ENCODE measurements at regions not wholly inside any gene's neighbourhood (a gene's known extent, or its start where the extent isn't known, plus 50 kb on each side); places are given as distances from the start of the nearest gene placed in this dataset.

GRCh38 chr1:58159434-58159830, 387.1 kb downstream of the OMA1 start:
- DNase-seq: no peak
- no peaks in the 10 kb centered on the region for H3K4me1 ChIP-seq (ENCODE audit: insufficient read depth, low read length)
- no peak overlapping the region for H2AFZ ChIP-seq (ENCODE audit: low read depth, low read length)
- no peak for ATAC-seq (ENCODE audit: insufficient read depth, low read depth)
- H4K20me1 ChIP-seq (ENCODE audit: insufficient read depth, low read length): no peaks in the 10 kb centered on the region
- no peak overlapping the region for H3K9ac ChIP-seq (ENCODE audit: low read depth, low read length)
- no peaks in the 10 kb centered on the region for H3K79me2 ChIP-seq (ENCODE audit: insufficient read depth, low read length)
- H3K4me2 ChIP-seq (ENCODE audit: insufficient read depth, low read length): no peak overlapping the region
- H3K9me3 ChIP-seq (ENCODE audit: insufficient read depth, low read length, severe bottlenecking): no peaks in the 10 kb centered on the region
- no peak overlapping the region for H3K4me3 ChIP-seq (ENCODE audit: low read depth in 1 of 2, low read length in 2 of 2)
- peaks cover 5% of the 10 kb centered on the region for H3K27me3 ChIP-seq (ENCODE audit: insufficient read depth, low read length, poor library complexity)
- TF ChIP-seq CTCF (IDR thresholded peaks at IDR 0.05; ENCODE audit: borderline replicate concordance, extremely low read depth, low read length, poor library complexity, severe bottlenecking): no peak
- TF ChIP-seq EZH2 (IDR thresholded peaks at IDR 0.05; ENCODE audit: borderline replicate concordance, low read depth, low read length, severe bottlenecking): no peak
- H3K36me3 ChIP-seq (ENCODE audit: insufficient read depth, low read length): no peaks in the 10 kb centered on the region
- no peak overlapping the region for H3K27ac ChIP-seq (ENCODE audit: low read length)

GRCh38 chr1:58158506-58159433, 387.8 kb downstream of the OMA1 start:
- Histone ChIP-seq H3K9ac (ENCODE audit: low read depth, low read length) (no peak overlapping the region), H3K4me3 (ENCODE audit: low read depth in 1 of 2, low read length in 2 of 2) (no peak overlapping the region), H3K4me2 (ENCODE audit: insufficient read depth, low read length) (no peak overlapping the region), H3K36me3 (ENCODE audit: insufficient read depth, low read length) (no peaks in the 10 kb centered on the region), H4K20me1 (ENCODE audit: insufficient read depth, low read length) (no peaks in the 10 kb centered on the region), H2AFZ (ENCODE audit: low read depth, low read length) (no peak overlapping the region), H3K4me1 (ENCODE audit: insufficient read depth, low read length) (no peaks in the 10 kb centered on the region), H3K27ac (ENCODE audit: low read length) (no peak overlapping the region), H3K79me2 (ENCODE audit: insufficient read depth, low read length) (no peaks in the 10 kb centered on the region), H3K9me3 (ENCODE audit: insufficient read depth, low read length, severe bottlenecking) (no peaks in the 10 kb centered on the region), H3K27me3 (ENCODE audit: insufficient read depth, low read length, poor library complexity) (peaks cover 5% of the 10 kb centered on the region)
- DNase-seq (no peak), ATAC-seq (ENCODE audit: insufficient read depth, low read depth) (no peak)
- TF ChIP-seq CTCF (IDR thresholded peaks at IDR 0.05; ENCODE audit: borderline replicate concordance, extremely low read depth, low read length, poor library complexity, severe bottlenecking): no peak
- TF ChIP-seq EZH2 (IDR thresholded peaks at IDR 0.05; ENCODE audit: borderline replicate concordance, low read depth, low read length, severe bottlenecking): no peak

GRCh38 chr1:58158016-58158415, 388.5 kb downstream of the OMA1 start:
- Histone ChIP-seq H3K27ac (ENCODE audit: low read length) (no peak overlapping the region), H3K4me2 (ENCODE audit: insufficient read depth, low read length) (no peak overlapping the region), H3K4me3 (ENCODE audit: low read depth in 1 of 2, low read length in 2 of 2) (no peak overlapping the region), H4K20me1 (ENCODE audit: insufficient read depth, low read length) (no peaks in the 10 kb centered on the region), H3K27me3 (ENCODE audit: insufficient read depth, low read length, poor library complexity) (peaks cover 5% of the 10 kb centered on the region), H3K9ac (ENCODE audit: low read depth, low read length) (no peak overlapping the region), H3K9me3 (ENCODE audit: insufficient read depth, low read length, severe bottlenecking) (no peaks in the 10 kb centered on the region), H3K79me2 (ENCODE audit: insufficient read depth, low read length) (no peaks in the 10 kb centered on the region), H3K36me3 (ENCODE audit: insufficient read depth, low read length) (no peaks in the 10 kb centered on the region), H3K4me1 (ENCODE audit: insufficient read depth, low read length) (no peaks in the 10 kb centered on the region), H2AFZ (ENCODE audit: low read depth, low read length) (no peak overlapping the region)
- no peak for DNase-seq
- ATAC-seq (ENCODE audit: insufficient read depth, low read depth): no peak
- no peak for TF ChIP-seq CTCF (IDR thresholded peaks at IDR 0.05; ENCODE audit: borderline replicate concordance, extremely low read depth, low read length, poor library complexity, severe bottlenecking)

Data from DND-41 (cell line).